HEK293T (cell line): ENCODE measurements at regions not wholly inside any gene's neighbourhood (a gene's known extent, or its start where the extent isn't known, plus 50 kb on each side); places are given as distances from the start of the nearest gene placed in this dataset.

Source experiments
- ARNT ChIP-seq: fragments of 450-650 bp; IDR thresholded peaks from 2 replicates; pipeline ENCODE4 v1.6.1; 2017; ENCODE audit warnings: mild to moderate bottlenecking
- ELF4 ChIP-seq: fragments of 450-650 bp; IDR thresholded peaks from 2 replicates; pipeline ENCODE4 v1.6.1; 2017; ENCODE audit warnings: antibody characterized with exemption
- FOXA1 ChIP-seq: fragments of 450-650 bp; IDR thresholded peaks from 2 replicates; pipeline ENCODE4 v1.6.1; 2016; ENCODE audit warnings: mild to moderate bottlenecking
- FOXM1 ChIP-seq: fragments of 450-650 bp; IDR thresholded peaks from 2 replicates; pipeline ENCODE4 v1.6.1; 2017; ENCODE audit warnings: mild to moderate bottlenecking, borderline replicate concordance
- HDGF ChIP-seq: fragments of 450-650 bp; IDR thresholded peaks from 2 replicates; pipeline ENCODE4 v1.6.1; 2017; ENCODE audit warnings: antibody characterized with exemption, borderline replicate concordance
- LEF1 ChIP-seq: fragments of 450-650 bp; IDR thresholded peaks from 2 replicates; pipeline ENCODE4 v1.6.1; 2017; ENCODE audit warnings: mild to moderate bottlenecking, borderline replicate concordance
- NFRKB ChIP-seq: fragments of 450-650 bp; IDR thresholded peaks from 2 replicates; pipeline ENCODE4 v1.6.1; 2016; ENCODE audit warnings: mild to moderate bottlenecking, moderate library complexity
- PKNOX1 ChIP-seq: fragments of 450-650 bp; IDR thresholded peaks from 2 replicates; pipeline ENCODE4 v1.6.1; 2016
- SP1 ChIP-seq: fragments of 450-650 bp; IDR thresholded peaks from 2 replicates; pipeline ENCODE4 v1.6.1; 2017
- SUZ12 ChIP-seq: fragments of 450-650 bp; IDR thresholded peaks from 2 replicates; pipeline ENCODE4 v1.6.1; 2016; ENCODE audit warnings: mild to moderate bottlenecking
- TARDBP ChIP-seq: fragments of 450-650 bp; IDR thresholded peaks from 2 replicates; pipeline ENCODE4 v1.6.1; 2016
- ZNF384 ChIP-seq: fragments of 450-650 bp; IDR thresholded peaks from 2 replicates; pipeline ENCODE4 v1.6.1; 2016

- TF ChIP-seq SP1 (no peak), SUZ12 (no peak), ARNT (no peak), NFRKB (no peak), ZNF384 (no peak), TARDBP (no peak), PKNOX1 (no peak), HDGF (no peak), FOXA1 (no peak), ELF4 (no peak), FOXM1 (no peak), LEF1 (no peak)
These were observed 325.4 kb downstream of the BRD1 start for GRCh38 chr22:49502126-49502826.
